MCF 10A (cell line): ENCODE measurements at regions not wholly inside any gene's neighbourhood (a gene's known extent, or its start where the extent isn't known, plus 50 kb on each side); places are given as distances from the start of the nearest gene placed in this dataset.
A peak's percentile ranks its signal among the peaks of the same experiment; 100 is the strongest.

Experiments
- BruUV-seq: library from RNA; stranded (reverse); fragments of 400-500 nt; replicated peaks from 2 replicates; lab custom pipeline; 2021; lab: Mats Ljungman, UMichigan
- CTCF ChIA-PET: fragments of 300-600 bp; sonication (Branson Sonifier 250); formaldehyde crosslinking; extraction: SDS; loops from one replicate; lab custom pipeline; 2021; ENCODE audit warnings: antibody characterized with exemption, inconsistent platforms; lab: Yijun Ruan, JAX
- POLR2A ChIA-PET: fragments of 300-600, 350-650 bp; sonication (Branson Sonifier 250); formaldehyde crosslinking; extraction: SDS; loops from one replicate; lab custom pipeline; 2020; ENCODE audit warnings: antibody characterized with exemption, inconsistent platforms; lab: Yijun Ruan, JAX
- DNase-seq: peaks from one replicate; pipeline ENCODE4 v3.0.0-alpha.2; 2018; ENCODE audit not compliant: unreplicated experiment
- H3K27ac Mint-ChIP-seq: one replicate; pipeline ENCODE4 v1.8.0; 2022; ENCODE audit warnings: mild to moderate bottlenecking, low read depth, mixed read lengths; ENCODE audit not compliant: unreplicated experiment
- H3K27me3 Mint-ChIP-seq: one replicate; pipeline ENCODE4 v1.8.0; 2022; ENCODE audit warnings: mixed read lengths; ENCODE audit not compliant: insufficient read depth, unreplicated experiment
- H3K36me3 Mint-ChIP-seq: one replicate; pipeline ENCODE4 v1.8.0; 2022; ENCODE audit warnings: mild to moderate bottlenecking, moderate library complexity, mixed read lengths; ENCODE audit not compliant: insufficient read depth, unreplicated experiment
- H3K4me1 Mint-ChIP-seq: one replicate; pipeline ENCODE4 v1.8.0; 2022; ENCODE audit warnings: mixed read lengths; ENCODE audit not compliant: insufficient read depth, unreplicated experiment
- H3K4me3 Mint-ChIP-seq: one replicate; pipeline ENCODE4 v1.8.0; 2022; ENCODE audit warnings: mild to moderate bottlenecking, moderate library complexity, mixed read lengths; ENCODE audit not compliant: unreplicated experiment
- H3K9me3 Mint-ChIP-seq: one replicate; pipeline ENCODE4 v1.8.0; 2022; ENCODE audit warnings: mixed read lengths; ENCODE audit not compliant: unreplicated experiment
- intact Hi-C: fragments of 100-400 bp; cut with micrococcal nuclease; formaldehyde crosslinking; loops from 2 replicates; pipeline ENCODE4 v1.14.1; 2022
- TF ChIP-seq, protein P1 (sequence below): fragments of 200-600 bp; IDR thresholded peaks from one replicate; pipeline ENCODE4 v1.8.0; 2022; ENCODE audit warnings: antibody characterized with exemption, mild to moderate bottlenecking; ENCODE audit not compliant: unreplicated experiment

DNA sequence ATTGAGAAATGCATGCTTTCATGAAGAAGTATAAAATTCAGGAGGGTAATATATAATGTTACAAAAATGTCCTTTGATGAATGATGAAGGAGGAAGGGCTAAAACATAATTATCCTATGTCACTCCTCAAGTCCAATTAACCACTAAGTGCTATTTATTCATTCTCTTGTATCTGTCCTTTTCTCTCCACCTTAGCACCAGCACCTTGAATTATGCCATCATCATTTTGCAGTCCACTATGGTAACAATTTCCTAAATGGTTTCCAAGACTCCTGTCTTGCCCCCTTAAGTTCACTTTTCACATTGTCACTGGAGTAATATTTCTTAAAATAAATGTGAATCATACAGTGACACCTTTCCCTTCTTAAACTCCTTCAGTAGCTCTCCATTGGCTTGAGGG is 756.3 kb downstream of the STPG2 start:
- DNase-seq, result no peak
- Mint-ChIP-seq H3K4me3 (no peak overlapping the region), H3K27me3 (no peaks in the 10 kb centered on the region), H3K36me3 (no peaks in the 10 kb centered on the region), H3K27ac (no peak overlapping the region), H3K4me1 (no peaks in the 10 kb centered on the region), H3K9me3 (peaks cover 8% of the 10 kb centered on the region)
- no TSS peak for BruUV-seq
- ChIA-PET CTCF (interaction anchor here (0.8 kb wide), 1 partner anchor 292 kb away, joined by 4 read pairs; no protein-coding TSS in a partner anchor), POLR2A (interaction anchor here (0.6 kb wide), 1 partner anchor 212 kb away, joined by 3 read pairs; no protein-coding TSS in a partner anchor)
- intact Hi-C loops, result no loop called here
- TF ChIP-seq, protein P1, sequence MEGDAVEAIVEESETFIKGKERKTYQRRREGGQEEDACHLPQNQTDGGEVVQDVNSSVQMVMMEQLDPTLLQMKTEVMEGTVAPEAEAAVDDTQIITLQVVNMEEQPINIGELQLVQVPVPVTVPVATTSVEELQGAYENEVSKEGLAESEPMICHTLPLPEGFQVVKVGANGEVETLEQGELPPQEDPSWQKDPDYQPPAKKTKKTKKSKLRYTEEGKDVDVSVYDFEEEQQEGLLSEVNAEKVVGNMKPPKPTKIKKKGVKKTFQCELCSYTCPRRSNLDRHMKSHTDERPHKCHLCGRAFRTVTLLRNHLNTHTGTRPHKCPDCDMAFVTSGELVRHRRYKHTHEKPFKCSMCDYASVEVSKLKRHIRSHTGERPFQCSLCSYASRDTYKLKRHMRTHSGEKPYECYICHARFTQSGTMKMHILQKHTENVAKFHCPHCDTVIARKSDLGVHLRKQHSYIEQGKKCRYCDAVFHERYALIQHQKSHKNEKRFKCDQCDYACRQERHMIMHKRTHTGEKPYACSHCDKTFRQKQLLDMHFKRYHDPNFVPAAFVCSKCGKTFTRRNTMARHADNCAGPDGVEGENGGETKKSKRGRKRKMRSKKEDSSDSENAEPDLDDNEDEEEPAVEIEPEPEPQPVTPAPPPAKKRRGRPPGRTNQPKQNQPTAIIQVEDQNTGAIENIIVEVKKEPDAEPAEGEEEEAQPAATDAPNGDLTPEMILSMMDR, result no peak

DNA sequence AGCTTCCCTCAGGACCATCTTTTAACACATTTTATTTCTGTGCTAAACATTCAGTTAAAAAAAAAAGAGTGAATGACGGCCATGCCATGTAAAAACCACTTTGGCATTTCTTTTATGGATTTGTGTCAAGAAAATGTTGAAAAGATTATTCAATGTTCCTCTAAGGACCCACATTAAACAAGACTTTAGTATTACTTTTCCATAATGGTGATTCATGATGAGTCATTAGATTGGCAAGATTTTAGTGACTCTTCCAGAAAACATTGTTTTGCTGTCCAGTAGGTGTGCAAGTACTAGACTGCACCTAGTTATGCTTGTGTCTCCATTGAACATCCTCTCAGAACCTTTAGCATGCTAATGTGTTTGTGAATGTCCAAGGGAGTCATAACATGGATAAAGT is 748.6 kb downstream of the STPG2 start:
- H3K27ac Mint-ChIP-seq, result no peak overlapping the region
- no TSS peak for BruUV-seq
- H3K27me3 Mint-ChIP-seq, result no peaks in the 10 kb centered on the region
- peaks cover 9% of the 10 kb centered on the region for H3K4me1 Mint-ChIP-seq
- CTCF ChIA-PET, result interaction anchor here (1.3 kb wide), 1 partner anchor 325 kb away, joined by 7 read pairs; no protein-coding TSS in a partner anchor
- H3K9me3 Mint-ChIP-seq, result peaks cover 6% of the 10 kb centered on the region
- no peak overlapping the region for H3K4me3 Mint-ChIP-seq
- TF ChIP-seq, protein P1, result no peak
- POLR2A ChIA-PET, result interaction anchor here (1.0 kb wide), 1 partner anchor 20 kb away, joined by 3 read pairs; no protein-coding TSS in a partner anchor
- H3K36me3 Mint-ChIP-seq, result peaks cover 6% of the 10 kb centered on the region
- intact Hi-C loops, result no loop called here
- DNase-seq, result peak; percentile 80

DNA sequence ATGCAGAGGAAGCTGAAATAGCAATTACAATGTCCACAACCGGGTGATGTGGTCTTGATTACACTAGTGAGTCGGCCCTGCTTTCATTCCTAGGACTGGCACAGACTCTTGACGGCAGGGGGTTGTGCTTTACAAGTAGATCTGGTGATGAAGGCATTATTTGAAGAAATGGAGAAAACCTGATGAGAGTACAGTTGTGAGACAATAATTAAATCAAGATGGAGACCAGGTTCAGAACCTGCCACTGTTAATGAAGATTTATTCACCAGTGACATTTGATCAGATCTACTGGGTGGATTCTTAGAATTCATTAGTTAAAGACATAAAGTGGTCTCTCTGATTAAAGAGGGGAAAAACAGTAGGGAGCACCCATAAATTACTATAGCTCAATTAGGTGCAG is 747.2 kb downstream of the STPG2 start:
- BruUV-seq, result no TSS peak
- DNase-seq, result no peak

DNA sequence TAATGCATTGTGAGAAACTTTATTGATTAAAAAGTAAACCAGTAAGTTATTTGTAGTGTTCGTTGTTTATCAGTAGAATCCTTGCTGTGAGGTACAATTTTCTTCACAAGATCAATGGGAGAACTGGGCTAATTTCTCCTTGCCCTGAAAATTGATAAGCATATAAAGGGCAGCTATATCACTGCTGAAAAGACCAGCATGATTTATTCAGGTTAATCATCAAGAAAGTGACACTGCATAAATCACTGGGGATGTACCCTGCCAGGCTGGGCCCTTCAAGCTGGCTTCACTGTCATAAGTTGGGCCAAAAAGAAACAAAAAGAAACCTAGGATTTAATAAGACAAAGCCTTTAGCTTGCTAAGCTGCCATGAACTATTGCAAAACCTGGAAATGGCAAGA is 746.7 kb downstream of the STPG2 start:
- CTCF ChIA-PET, result interaction anchor here (0.6 kb wide), 2 partner anchors 27 to 217 kb away, joined by 3 to 5 read pairs; no protein-coding TSS in a partner anchor
- H3K4me3 Mint-ChIP-seq, result no peak overlapping the region
- H3K27ac Mint-ChIP-seq, result no peak overlapping the region
- H3K4me1 Mint-ChIP-seq, result peaks cover 9% of the 10 kb centered on the region
- BruUV-seq, result no TSS peak
- POLR2A ChIA-PET, result interaction anchor here (0.9 kb wide), 1 partner anchor 10 kb away, joined by 3 read pairs; no protein-coding TSS in a partner anchor
- H3K36me3 Mint-ChIP-seq, result peaks cover 6% of the 10 kb centered on the region
- H3K9me3 Mint-ChIP-seq, result peaks cover 5% of the 10 kb centered on the region
- TF ChIP-seq, protein P1, result no peak
- DNase-seq, result peak; percentile 30
- intact Hi-C loops, result no loop called here
- no peaks in the 10 kb centered on the region for H3K27me3 Mint-ChIP-seq

More for the DNA sequence above, 747.2 kb downstream of the STPG2 start:
- H3K4me3 Mint-ChIP-seq, result no peak overlapping the region
- H3K27me3 Mint-ChIP-seq, result no peaks in the 10 kb centered on the region
- H3K27ac Mint-ChIP-seq, result no peak overlapping the region
- ChIA-PET POLR2A (interaction anchor here (0.9 kb wide), 1 partner anchor 11 kb away, joined by 3 read pairs; no protein-coding TSS in a partner anchor), CTCF (interaction anchor here (0.6 kb wide), 1 partner anchor 218 kb away, joined by 3 read pairs; no protein-coding TSS in a partner anchor)
- peaks cover 9% of the 10 kb centered on the region for H3K4me1 Mint-ChIP-seq
- TF ChIP-seq, protein P1, result no peak
- peaks cover 6% of the 10 kb centered on the region for H3K36me3 Mint-ChIP-seq
- intact Hi-C loops, result no loop called here
- H3K9me3 Mint-ChIP-seq, result peaks cover 5% of the 10 kb centered on the region
